ENCODE measurements at regions not wholly inside any gene's neighbourhood (a gene's known extent, or its start where the extent isn't known, plus 50 kb on each side); places are given as distances from the start of the nearest gene placed in this dataset.

- no peak for DNase-seq
These were observed 266.8 kb upstream of the RAB6C start for GRCh38 chr2:129712676-129712985.

DNA sequence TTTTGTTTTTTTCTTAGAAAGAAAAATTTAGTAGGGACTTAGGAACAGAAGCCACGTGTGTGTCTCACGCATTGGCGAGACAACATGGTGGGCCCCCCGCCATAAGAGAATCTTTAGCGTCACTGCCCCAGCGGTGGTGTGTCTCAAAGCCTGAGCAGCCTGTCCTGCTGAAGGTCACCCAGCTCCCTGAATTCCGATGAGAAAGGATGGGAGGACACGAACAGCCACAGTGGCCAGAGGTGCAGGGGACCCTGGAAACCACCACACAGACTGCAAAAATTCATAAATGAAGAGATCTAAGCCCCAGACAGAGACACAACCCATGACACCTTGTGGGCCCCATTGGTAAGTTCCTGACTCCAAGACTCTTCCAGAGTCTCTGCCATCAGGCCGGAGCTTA is 266.1 kb upstream of the RAB6C start:
- no peak for DNase-seq

DNA sequence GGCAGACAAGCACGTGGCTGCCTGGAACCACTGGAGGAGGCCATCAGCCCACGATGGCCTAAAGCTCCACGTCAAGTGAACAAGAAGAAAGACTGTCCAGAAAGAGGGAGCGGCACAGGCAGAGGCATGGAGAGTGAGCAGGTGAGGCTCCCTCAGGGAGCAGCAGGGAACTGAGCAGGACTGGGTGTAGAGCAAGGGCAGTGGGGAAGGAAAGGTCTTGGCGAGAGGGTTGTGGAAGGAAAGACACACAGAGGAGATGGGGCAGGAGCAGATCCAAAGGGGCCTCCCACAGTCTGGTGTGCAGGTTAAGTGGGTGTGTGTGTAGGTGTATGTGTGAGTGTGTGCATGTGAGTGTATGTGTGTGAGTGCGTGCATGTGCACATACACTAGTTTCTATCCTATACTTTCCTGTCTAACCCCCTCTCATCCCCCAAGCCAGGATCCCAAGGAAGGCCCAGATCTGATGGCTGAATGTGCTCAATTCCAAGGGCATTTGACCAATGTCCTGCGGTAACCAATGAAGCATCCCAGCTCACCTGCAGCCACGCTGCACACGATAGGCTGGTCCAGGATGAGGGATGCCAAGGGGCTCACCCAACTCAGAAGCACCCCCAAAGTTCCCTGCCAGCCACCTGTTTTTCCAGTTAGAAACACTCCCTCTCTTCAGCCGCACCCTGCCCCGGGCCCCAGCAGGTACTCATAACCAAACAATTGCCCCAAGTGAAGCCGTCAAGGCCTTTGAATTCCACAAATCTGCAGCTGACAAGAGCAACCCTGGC is 262.5 kb upstream of the RAB6C start:
- DNase-seq = no peak

DNA sequence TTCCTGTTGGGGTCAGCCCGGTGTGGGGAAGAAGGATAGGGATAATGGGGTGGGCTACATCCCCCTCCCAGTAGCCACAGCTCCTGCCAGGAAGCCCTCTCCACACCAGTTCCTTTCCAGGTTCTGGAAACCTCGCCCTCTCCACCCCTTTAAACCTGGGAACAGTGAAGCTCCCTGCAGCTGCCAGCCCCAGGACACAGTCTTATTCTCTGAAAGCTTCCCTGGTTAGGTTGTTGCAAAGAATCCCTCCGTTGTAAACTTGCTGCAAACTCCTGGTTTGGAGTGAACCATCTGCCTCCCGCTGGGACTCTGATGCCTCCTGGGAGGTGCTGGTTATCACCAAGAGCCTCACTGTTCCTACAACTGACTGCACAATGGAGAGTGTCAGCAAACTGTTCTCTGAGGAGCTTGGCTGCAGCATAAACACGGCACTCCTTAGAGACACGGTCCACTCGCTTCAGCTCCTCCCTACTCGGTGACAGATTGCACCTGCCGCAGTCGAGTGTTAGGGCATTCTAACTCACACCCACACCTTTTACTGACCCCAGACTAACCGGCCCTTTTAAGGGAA is 261.8 kb upstream of the RAB6C start:
- DNase-seq = no peak

DNA sequence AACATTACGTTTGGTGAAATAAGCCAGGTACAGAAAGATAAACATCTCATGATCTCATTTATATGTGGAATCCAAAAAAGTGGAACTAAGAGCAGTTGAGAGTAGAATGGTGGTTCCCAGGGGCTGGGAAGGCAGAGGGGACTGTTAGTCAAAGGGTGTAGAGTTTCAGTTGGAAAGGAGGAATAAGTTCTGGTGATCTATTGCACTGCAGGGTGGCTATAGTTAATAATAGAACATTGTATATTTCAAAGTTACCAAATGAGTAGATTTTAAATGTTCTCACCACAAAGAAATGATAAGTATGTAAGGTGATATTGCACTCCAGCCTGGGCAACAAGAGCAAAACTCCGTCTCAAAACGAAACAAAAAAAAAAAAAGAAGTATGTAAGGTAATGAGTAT is 260.1 kb upstream of the RAB6C start:
- DNase-seq = no peak

DNA sequence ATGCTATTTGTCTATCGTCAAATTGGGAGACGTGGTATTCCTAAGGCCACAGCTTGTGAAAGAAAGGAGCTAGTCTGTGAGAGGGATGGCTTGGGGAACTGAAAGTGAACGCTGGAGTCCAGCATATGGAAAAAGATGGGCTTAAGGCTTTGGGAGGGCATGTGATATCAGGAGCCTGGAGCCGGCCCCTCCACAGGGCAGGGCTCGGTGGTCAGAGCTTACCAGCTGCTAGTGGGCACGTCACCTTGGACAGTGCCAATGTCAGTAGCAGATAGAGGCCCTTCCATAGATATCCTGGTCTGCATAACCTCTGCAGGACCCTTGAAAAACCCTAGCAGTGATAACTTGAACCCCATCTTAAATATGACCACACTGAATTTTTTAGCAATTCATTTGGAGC is 259.1 kb upstream of the RAB6C start:
- no peak for DNase-seq

DNA sequence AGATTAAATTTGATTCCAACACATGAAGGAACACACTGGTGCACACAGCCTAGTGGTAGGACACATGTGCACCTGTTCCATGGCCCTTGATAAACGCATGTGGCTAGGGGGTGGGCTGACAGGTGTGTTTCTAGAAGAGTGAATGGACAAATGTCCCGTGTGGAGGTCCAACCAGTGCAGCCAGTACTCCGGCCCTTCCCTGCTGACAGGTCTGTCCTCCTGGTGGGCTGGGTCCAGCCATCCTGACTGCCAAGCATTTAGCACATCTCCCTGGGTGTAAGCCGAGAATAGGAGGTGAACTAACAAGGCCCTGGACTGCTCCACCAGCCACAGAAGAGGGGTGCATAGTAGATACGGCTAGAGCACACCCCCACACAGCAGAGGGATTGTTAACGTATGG is 258.7 kb upstream of the RAB6C start:
- no peak for DNase-seq

DNA sequence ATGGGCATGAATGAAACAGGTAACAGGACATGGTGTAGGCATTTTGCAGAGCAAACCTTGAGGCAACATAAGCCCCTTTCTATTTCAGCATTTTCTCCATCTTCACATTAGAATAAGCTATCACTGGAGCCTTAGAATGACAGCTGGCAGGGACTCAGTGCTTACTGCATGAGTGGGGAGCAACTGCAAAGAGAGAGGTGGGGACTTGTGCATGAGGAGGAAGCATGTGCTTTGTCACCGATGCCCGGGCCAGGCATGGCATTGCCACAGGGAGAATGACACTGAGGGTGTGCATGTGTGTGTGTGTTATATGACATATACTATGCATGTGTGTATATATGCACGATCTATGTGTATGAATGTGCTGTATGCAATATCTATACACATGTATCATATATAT is 258.2 kb upstream of the RAB6C start:
- DNase-seq = no peak

GRCh38 chr2:129721846-129722245 is 257.6 kb upstream of the RAB6C start:
- no peak for DNase-seq

DNA sequence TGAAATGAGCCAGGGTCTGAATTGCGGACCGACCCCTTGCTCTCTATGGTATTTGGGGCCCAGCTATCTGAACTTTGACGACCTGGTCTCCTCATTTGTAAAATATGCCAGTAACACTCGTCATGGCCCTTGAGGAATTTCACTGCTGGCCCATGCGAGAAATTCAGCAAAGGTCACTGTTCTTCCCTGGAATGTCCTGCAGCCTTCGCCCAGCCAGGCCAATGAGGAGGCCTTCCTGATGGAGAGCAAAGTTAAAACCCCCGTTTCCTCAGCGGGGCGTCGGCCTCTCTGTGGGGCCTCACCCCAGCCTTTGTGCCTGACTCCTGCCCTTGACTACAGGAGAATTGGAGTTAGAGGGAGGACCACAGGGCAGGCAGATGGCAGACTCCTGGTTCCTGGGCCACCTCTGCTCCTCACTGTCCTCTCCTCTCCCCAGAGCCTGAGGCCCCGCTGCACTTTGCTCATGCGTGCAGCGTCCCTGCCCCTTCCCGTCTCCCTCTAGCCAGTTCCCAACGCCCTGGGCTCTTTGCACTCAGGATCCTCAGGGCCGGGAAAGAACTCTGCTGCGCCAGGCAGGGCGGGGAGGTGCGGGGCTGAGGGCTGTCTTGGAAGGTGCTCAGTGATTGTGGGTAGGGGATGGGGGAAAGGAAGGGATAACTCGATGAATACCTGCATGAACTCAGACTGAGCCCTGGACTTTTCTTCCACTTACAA is 257.0 kb upstream of the RAB6C start:
- DNase-seq = no peak

- DNase-seq = no peak
These were observed 256.0 kb upstream of the RAB6C start for GRCh38 chr2:129723277-129724020.

DNA sequence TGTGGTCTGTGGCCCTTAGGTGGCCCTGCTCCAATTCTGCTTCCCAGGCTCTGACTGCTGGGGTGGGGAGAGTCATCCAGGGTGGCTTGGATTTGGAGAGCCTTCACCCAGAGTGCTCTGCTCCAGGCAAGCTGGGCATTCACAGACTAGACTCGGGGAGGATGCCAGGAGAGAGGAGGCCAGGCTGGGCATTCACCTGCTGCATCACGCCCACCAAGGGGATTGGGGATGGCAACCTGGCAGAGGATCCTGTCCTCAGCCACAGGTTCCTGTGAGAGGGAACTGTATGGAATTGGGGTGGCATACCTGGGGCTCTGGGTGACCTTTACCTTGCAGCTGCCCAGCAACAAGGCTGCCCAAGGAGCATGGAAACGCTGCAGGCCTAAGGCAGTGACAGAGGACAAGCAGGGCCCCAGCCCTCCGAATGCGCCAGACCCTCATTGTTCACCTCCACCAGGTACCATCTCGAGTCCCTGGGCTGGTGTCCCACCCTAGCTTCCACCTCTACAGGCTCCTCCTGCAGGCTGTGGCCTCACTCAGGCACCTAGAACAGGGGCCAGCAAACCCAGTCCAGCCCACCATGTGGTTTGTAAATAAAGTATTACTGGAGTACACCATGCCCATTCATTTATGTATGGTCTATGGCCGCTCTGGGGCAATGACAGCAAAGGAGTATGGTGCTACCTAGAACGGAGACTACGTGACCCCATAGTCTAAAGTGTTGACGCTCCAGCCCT is 255.3 kb upstream of the RAB6C start:
- DNase-seq = no peak

GRCh38 chr2:129726216-129726615 is 253.2 kb upstream of the RAB6C start:
- DNase-seq = no peak

DNA sequence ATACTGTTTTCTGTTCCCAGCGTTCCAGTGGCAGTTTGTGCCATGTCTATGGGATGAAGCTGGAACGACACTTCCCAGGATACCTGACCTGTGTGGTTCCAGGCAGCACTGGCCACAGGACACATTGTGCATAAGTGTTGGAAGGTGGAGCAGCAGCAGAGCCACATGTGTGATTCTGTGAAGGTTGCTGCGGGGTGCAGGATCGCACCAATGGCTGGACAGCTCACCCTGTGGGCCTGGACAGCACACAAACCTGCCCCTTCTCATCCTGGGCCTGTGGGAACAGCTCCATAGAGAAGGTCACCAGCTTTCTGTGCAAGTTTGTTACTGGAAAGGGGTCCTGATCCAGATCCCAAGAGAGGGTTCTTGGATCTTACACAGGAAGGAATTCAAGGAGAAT is 252.2 kb upstream of the RAB6C start:
- no peak for DNase-seq

DNA sequence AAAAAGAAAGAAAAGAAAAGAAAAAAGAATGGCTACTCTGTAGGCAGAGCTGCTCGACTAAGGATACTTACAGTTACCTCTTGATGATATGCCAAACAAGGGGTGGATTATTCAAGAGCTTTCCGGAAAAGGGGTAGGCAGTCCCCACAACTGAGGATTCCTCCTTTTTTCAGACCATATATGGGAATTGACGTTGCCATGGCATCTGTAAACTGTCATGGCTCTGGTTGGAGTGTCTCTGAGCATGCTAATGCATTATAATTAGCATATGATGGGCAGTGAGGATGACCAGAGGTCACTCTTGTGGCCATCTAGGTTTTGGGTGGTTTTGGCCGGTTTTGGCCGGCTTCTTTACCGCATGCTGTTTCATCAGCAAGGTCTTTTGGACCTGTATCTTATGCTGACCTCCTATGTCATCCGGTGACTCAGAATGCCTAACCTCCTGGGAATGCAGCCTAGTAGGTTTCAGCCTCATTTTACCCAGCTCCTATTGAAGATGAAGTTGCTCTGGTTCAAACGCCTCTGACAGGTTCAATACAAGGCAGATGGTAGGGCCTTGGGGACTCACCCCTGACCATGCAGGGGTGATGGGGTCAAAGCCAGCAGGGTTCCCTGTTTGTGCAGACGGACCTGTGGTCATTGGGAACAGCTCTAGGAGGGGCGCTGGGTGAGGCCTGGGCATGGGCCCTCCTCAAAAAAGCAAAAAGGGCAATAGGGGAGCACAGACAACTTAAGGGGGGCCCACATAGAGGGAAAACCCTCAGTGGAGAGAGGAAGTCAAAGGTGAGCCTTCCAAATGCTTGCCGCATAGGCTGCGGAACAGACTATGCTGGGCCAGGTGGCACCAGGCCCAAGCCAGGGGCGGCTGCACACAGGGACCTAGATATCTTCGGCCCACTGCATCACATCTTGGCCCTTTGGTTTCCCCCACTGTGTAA is 251.2 kb upstream of the RAB6C start:
- DNase-seq = no peak

DNA sequence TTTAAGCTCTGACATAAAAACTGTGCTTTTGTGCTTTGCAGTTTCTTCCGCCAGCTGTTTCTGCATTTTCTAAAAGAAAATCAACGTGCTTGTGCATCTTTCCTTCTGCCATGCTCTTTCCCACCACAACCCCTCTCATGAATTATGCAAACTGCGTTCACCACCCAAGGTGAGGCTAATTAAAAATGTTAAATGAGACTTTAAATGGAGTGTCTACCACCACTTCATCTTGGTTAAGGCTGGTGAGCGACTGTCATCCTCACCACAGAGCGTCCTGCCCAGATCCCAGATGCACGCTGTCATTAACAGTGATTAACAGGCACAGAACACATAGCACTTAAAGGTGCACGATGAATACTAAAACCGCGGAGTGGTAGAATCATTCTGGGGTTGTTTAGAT is 250.5 kb upstream of the RAB6C start:
- DNase-seq = no peak

DNA sequence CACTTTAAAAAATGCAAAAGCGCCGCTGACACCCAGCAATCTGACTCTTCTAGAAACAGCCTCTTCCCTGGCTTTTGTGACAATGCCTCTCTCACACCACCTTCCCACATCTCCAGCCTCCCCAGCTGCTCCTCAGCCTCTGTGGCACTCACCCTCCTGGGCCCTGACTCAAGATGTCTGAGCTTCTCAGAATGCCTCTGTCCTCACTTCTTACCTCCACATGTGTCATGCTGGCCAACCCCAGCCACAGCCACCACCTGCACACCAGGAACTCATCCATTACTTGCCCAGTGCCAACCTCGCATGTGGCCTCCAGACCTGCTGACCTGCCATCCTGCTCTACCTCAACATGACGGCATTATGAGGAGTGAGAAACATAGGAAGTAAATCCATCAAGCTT is 249.8 kb upstream of the RAB6C start:
- DNase-seq = no peak

- no peak for DNase-seq
These were observed 248.5 kb upstream of the RAB6C start for GRCh38 chr2:129730979-129731378.

- DNase-seq = no peak
These were observed 247.4 kb upstream of the RAB6C start for GRCh38 chr2:129731907-129732629.

DNA sequence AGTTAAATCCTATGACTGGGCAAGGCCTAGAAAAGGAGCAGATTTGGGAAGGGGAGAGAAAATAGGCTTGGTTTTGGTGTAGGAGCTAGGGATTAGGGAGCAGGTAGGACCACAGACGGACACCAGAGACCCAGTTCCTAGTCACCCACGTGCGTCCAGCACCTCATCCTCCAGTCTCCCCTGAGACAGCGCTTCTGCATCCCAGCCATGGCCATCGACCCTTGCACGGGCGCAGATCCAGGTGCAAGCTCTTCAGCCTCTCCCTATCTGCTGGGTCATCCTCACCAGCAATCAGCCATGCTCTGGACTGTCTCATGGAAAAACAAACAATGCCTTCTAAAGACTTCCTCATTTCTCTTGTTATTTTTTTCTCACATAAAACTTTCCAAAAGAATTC is 246.8 kb upstream of the RAB6C start:
- no peak for DNase-seq

- no peak for DNase-seq
These were observed 246.4 kb upstream of the RAB6C start for GRCh38 chr2:129733041-129733440.

Data from activated gamma-delta T cell treated with Interleukin-2 at 50 U/mL for 16 hours (primary cell).